Transverse colon (tissue), 4 donors: ENCODE measurements at regions not wholly inside any gene's neighbourhood (a gene's known extent, or its start where the extent isn't known, plus 50 kb on each side); places are given as distances from the start of the nearest gene placed in this dataset.

Source experiments
- DNase-seq: peaks from one replicate; pipeline ENCODE4 v3.0.0-alpha.2; 2019
- H3K27ac ChIP-seq, 4 donors: fragments of 200-600 bp; sonication (generic); 2 replicates each; pipeline ENCODE4 v1.5.1; 2016 to 2018; ENCODE audit warnings: inconsistent platforms in 4 of 4
- H3K27me3 ChIP-seq: fragments of 200-600 bp; sonication (generic); 2 replicates; pipeline ENCODE4 v1.5.1; 2017; ENCODE audit warnings: inconsistent platforms
- H3K36me3 ChIP-seq, 4 donors: fragments of 200-600 bp; sonication (generic); 2 replicates each; pipeline ENCODE4 v1.5.1; 2017 to 2019; ENCODE audit warnings: inconsistent platforms in 4 of 4
- H3K4me1 ChIP-seq, 4 donors: fragments of 200-600 bp; sonication (generic); 2 replicates each; pipeline ENCODE4 v1.5.1; 2017 to 2020; ENCODE audit warnings: inconsistent platforms in 4 of 4
- H3K4me3 ChIP-seq, 4 donors: fragments of 200-600 bp; sonication (generic); 1 replicate in 1 of 4; 2 replicates in 3 of 4; pipeline versions ENCODE4 v1.5.1 to v1.6.1; 2017 to 2019; ENCODE audit warnings: inconsistent platforms in 4 of 4
- H3K9me3 ChIP-seq, 2 donors: fragments of 200-600 bp; sonication (generic); 2 replicates each; pipeline ENCODE4 v1.5.1; 2017 to 2019; ENCODE audit warnings: inconsistent platforms in 2 of 2
- CTCF ChIP-seq, 5 experiments: fragments of 200-600 bp in 3 of 5; fragments of 450-650 bp in 2 of 5; sonication (generic) in 3 of 5; IDR thresholded peaks; 1 replicate in 2 of 5; 2 replicates in 3 of 5; pipeline ENCODE4 v1.5.1; 2016 to 2017; ENCODE audit warnings: antibody characterized with exemption in 5 of 5, inconsistent platforms in 3 of 5, mild to moderate bottlenecking in 2 of 5, moderate library complexity in 1 of 5
- EP300 ChIP-seq: sonication (generic); formaldehyde crosslinking; IDR thresholded peaks from one replicate; pipeline ENCODE4 v1.6.1; 2017; ENCODE audit warnings: antibody characterized with exemption, low read depth
- POLR2A ChIP-seq: fragments of 450-650 bp; IDR thresholded peaks from one replicate; pipeline ENCODE4 v1.6.1; 2016; ENCODE audit warnings: antibody characterized with exemption, mild to moderate bottlenecking, moderate library complexity
- POLR2AphosphoS5 ChIP-seq, 3 donors: sonication (generic); formaldehyde crosslinking; IDR thresholded peaks; one replicate each; pipeline ENCODE4 v1.6.1; 2016; ENCODE audit warnings: antibody characterized with exemption in 3 of 3
- WGBS, 2 donors: methylation state at CpG; one replicate each; pipeline ENCODE4 v1.1.5; 2018; ENCODE audit warnings: low coverage in 1 of 2; 5-methylcytosine and 5-hydroxymethylcytosine counted together
- in situ Hi-C, 4 donors: fragments of 200-750 bp; cut with MboI; loops; one replicate each; pipeline versions ENCODE4 v1.15.0 to v1.15.1; 2017; ENCODE audit warnings: low sequenced_read_pairs in 3 of 4, low pct_ligation_motif_present in 1 of 4, low pct_unique_long_range_greater_than_20kb in 1 of 4
- intact Hi-C: fragments of 100-400 bp; cut with DNase I; formaldehyde crosslinking; loops from one replicate; pipeline ENCODE4 v1.15.1; 2023; ENCODE audit warnings: low total_unique reads

GRCh38 chr3:31159331-31160039 is 265.0 kb upstream of the GADL1 start:
- TF ChIP-seq CTCF (IDR thresholded peaks at IDR 0.05): no peak
- TF ChIP-seq EP300: no peak
- TF ChIP-seq POLR2AphosphoS5 (IDR thresholded peaks at IDR 0.05): no peak
- no peak for TF ChIP-seq POLR2A
- Histone ChIP-seq H3K27me3 (no peaks in the 10 kb centered on the region), H3K27ac (no peak overlapping the region), H3K4me1 (no peaks in the 10 kb centered on the region), H3K36me3 (no peaks in the 10 kb centered on the region), H3K4me3 (no peak overlapping the region), H3K9me3 (no peaks in the 10 kb centered on the region)
- in situ Hi-C loops: no loop called here
- WGBS, 2 donors: 77 to 81% methylated on average over 4 of the region's 4 CpGs
- intact Hi-C loops: no loop called here
- no peak for DNase-seq

GRCh38 chr3:31161889-31162288 is 267.4 kb upstream of the GADL1 start:
- intact Hi-C loops (no loop called here), in situ Hi-C loops (no loop called here)
- Histone ChIP-seq H3K27ac (no peak overlapping the region), H3K4me1 (peaks cover 4 to 15% (median 8%) of the 10 kb centered on the region in 4 donors), H3K9me3 (no peaks in the 10 kb centered on the region), H3K27me3 (no peaks in the 10 kb centered on the region), H3K36me3 (no peaks in the 10 kb centered on the region), H3K4me3 (no peak overlapping the region)
- TF ChIP-seq EP300 (no peak), POLR2AphosphoS5 (IDR thresholded peaks at IDR 0.05) (no peak), CTCF (IDR thresholded peaks at IDR 0.05) (no peak), POLR2A (no peak)
- DNase-seq: no peak

GRCh38 chr3:31164381-31164780 is 269.9 kb upstream of the GADL1 start:
- TF ChIP-seq POLR2A: no peak
- no peak for TF ChIP-seq CTCF (IDR thresholded peaks at IDR 0.05)
- TF ChIP-seq EP300: no peak
- no peak for TF ChIP-seq POLR2AphosphoS5 (IDR thresholded peaks at IDR 0.05)
- no peaks in the 10 kb centered on the region for H3K27me3 ChIP-seq
- intact Hi-C loops (no loop called here), in situ Hi-C loops (no loop called here)
- H3K4me3 ChIP-seq: no peak overlapping the region
- 75 to 81% methylated on average over 2 of the region's 2 CpGs for WGBS, 2 donors
- H3K4me1 ChIP-seq: peaks cover 4 to 17% (median 8%) of the 10 kb centered on the region in 4 donors
- no peak for DNase-seq
- H3K36me3 ChIP-seq: no peaks in the 10 kb centered on the region
- H3K27ac ChIP-seq: no peak overlapping the region
- no peaks in the 10 kb centered on the region for H3K9me3 ChIP-seq

- H3K4me1 ChIP-seq: peaks cover 4 to 17% (median 8%) of the 10 kb centered on the region in 4 donors
- DNase-seq: no peak
- in situ Hi-C loops (no loop called here), intact Hi-C loops (no loop called here)
- 56 to 66% methylated on average over 6 to 8 of the region's 8 CpGs for WGBS, 2 donors
- H3K36me3 ChIP-seq: no peaks in the 10 kb centered on the region
- no peaks in the 10 kb centered on the region for H3K27me3 ChIP-seq
- H3K4me3 ChIP-seq: no peak overlapping the region
- no peak for TF ChIP-seq POLR2A
- no peak for TF ChIP-seq EP300
- TF ChIP-seq POLR2AphosphoS5 (IDR thresholded peaks at IDR 0.05): no peak
- no peak for TF ChIP-seq CTCF (IDR thresholded peaks at IDR 0.05)
- no peak overlapping the region for H3K27ac ChIP-seq
- H3K9me3 ChIP-seq: no peaks in the 10 kb centered on the region
Measured at GRCh38 chr3:31165399-31165860, 271.0 kb upstream of the GADL1 start.
